T-helper 2 cell treated with Interferon-gamma antibody and Interleukin-4, amounts not matched to agents 5 μg/mL and 100 μg/mL, for 36 hours (primary cell): ENCODE measurements at regions not wholly inside any gene's neighbourhood (a gene's known extent, or its start where the extent isn't known, plus 50 kb on each side); places are given as distances from the start of the nearest gene placed in this dataset.
A peak's percentile ranks its signal among the peaks of the same experiment; 100 is the strongest.

Experiments used
- DNase-seq: peaks from one replicate; pipeline ENCODE4 v3.0.0; 2021; ENCODE audit warnings: low spot score
- H3K27ac Mint-ChIP-seq: one replicate; pipeline ENCODE4 v1.8.0; 2021; ENCODE audit warnings: mild to moderate bottlenecking, mixed read lengths
- H3K27me3 Mint-ChIP-seq: one replicate; pipeline ENCODE4 v1.8.0; 2021; ENCODE audit warnings: low read depth, mixed read lengths
- H3K36me3 Mint-ChIP-seq: one replicate; pipeline ENCODE4 v1.8.0; 2021; ENCODE audit warnings: low read depth, mixed read lengths
- H3K4me1 Mint-ChIP-seq: one replicate; pipeline ENCODE4 v1.8.0; 2021; ENCODE audit warnings: low read depth, mixed read lengths
- H3K4me3 Mint-ChIP-seq: one replicate; pipeline ENCODE4 v1.8.0; 2022; ENCODE audit warnings: mild to moderate bottlenecking, moderate library complexity, mixed read lengths
- H3K9me3 Mint-ChIP-seq: one replicate; pipeline ENCODE4 v1.8.0; 2021; ENCODE audit warnings: mixed read lengths

DNA sequence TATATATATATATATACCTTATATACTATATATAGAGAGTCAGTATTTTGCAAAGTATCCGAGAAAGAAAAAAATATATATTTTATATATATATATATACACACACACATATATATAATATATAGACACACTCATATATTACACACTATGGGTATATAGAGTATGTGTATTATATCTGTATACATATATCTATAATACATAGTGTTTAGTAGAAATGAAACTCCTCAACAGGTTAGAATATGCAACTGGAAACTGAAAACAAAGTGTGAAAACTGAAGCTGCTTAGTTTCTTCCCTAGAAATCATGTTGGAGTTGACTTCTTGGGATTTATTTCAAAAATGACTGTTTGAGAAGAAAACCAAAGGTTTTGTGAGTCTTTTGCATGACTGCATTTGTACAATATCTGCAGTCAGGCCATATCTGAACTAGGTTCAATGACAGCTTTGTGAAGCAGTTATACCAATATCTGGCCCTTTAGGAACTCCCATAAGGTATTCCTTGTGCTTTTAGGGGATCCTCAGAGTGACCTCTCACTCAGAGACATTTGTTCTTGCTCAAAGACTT, 284.1 kb downstream of the CASP12 start:
- Mint-ChIP-seq H3K36me3 (peaks cover 12% of the 10 kb centered on the region), H3K27ac (no peak overlapping the region), H3K27me3 (no peaks in the 10 kb centered on the region), H3K4me1 (peaks cover 33% of the 10 kb centered on the region), H3K4me3 (no peak overlapping the region), H3K9me3 (peaks cover 18% of the 10 kb centered on the region)
- DNase-seq = no peak

DNA sequence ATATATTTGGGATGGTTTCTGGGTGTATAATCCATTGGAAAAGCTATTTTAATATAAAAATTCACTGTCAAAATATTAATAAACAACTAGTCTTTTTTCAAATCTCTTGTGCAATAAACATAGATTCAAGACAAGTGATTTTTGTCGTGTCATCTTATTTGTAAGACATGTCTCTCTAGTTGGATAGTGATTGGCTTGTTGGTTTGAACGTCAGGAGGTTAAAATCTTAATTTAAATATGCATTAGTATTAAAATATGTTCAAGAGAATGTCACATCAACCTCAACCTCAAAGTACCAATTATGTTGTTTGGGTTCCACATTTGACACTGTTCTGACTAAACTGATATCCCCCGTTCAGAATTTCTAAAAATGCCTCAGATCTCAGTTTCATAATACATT, 287.6 kb downstream of the CASP12 start:
- H3K27ac Mint-ChIP-seq = no peak overlapping the region
- peaks cover 7% of the 10 kb centered on the region for H3K27me3 Mint-ChIP-seq
- H3K4me1 Mint-ChIP-seq = peaks cover 29% of the 10 kb centered on the region
- H3K36me3 Mint-ChIP-seq = no peaks in the 10 kb centered on the region
- no peak for DNase-seq
- H3K4me3 Mint-ChIP-seq = no peak overlapping the region
- H3K9me3 Mint-ChIP-seq = no peaks in the 10 kb centered on the region

- DNase-seq = peak; percentile 24
- peaks cover 21% of the 10 kb centered on the region for H3K4me1 Mint-ChIP-seq
- H3K36me3 Mint-ChIP-seq = no peaks in the 10 kb centered on the region
- no peaks in the 10 kb centered on the region for H3K9me3 Mint-ChIP-seq
- H3K27me3 Mint-ChIP-seq = peaks cover 7% of the 10 kb centered on the region
- no peak overlapping the region for H3K27ac Mint-ChIP-seq
- no peak overlapping the region for H3K4me3 Mint-ChIP-seq
These were observed 288.8 kb downstream of the CASP12 start for GRCh38 chr11:104609311-104610085.

DNA sequence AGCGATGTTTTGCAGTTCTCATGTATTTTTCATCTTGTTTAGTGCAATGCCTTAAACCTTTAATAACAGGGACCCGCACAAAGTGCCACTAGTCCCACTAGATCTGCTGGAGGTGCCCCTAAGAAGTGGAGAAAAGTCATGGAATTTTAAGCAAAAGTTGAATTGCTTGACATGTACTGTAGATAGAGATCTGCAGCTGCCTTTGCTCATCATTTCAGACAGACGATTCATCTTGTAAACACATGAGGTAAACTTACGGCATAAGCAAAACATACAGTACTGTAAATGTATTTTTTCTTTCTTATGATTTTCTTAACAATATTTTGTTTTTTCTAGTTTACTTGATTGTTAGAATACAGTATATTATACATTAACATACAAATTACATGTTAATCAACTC, 295.6 kb downstream of the CASP12 start:
- H3K9me3 Mint-ChIP-seq = peaks cover 16% of the 10 kb centered on the region
- no peaks in the 10 kb centered on the region for H3K4me1 Mint-ChIP-seq
- DNase-seq = no peak
- H3K27ac Mint-ChIP-seq = no peak overlapping the region
- H3K4me3 Mint-ChIP-seq = no peak overlapping the region
- peaks cover 9% of the 10 kb centered on the region for H3K27me3 Mint-ChIP-seq
- no peaks in the 10 kb centered on the region for H3K36me3 Mint-ChIP-seq

DNA sequence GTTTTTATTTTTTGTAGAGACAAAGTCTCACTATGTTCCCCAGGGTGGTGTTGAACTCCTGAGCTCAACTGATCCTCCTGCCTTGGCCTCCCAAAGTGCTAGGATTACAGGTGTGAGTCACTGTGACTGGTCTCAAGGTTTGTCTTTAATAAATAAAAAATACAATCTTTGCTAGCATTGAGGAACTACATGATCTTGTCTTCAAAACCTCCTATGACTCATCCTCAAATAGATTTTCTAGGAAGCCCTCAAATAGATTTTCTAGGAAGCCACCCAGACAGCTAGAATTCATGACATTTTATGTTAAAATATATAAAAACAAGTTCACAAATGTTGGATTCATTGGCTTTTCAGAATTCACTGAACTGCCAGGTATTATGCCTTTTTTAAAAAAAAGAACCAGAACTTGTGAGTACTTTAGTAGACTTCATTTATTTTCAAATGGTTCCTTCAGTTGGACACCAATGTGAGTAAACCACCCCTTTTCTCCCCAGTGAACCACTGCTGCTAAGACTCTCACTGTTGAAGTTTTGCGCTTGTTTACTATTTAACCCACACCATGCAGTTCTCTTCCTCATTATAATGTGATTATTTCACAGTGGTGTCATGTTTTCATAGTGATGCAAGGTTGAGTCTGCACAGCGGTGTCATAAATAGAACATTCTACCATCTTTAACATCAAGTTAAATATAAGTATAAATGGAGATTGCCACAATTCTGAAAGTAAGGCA, 303.9 kb downstream of the CASP12 start:
- peak overlapping the region; percentile 66 for H3K27ac Mint-ChIP-seq
- H3K4me3 Mint-ChIP-seq = peak overlapping the region; percentile 12
- H3K9me3 Mint-ChIP-seq = no peaks in the 10 kb centered on the region
- no peak for DNase-seq
- H3K4me1 Mint-ChIP-seq = peaks cover 11% of the 10 kb centered on the region
- peaks cover 13% of the 10 kb centered on the region for H3K27me3 Mint-ChIP-seq
- H3K36me3 Mint-ChIP-seq = peaks cover 2% of the 10 kb centered on the region

- DNase-seq = no peak
- Mint-ChIP-seq H3K36me3 (peaks cover 2% of the 10 kb centered on the region), H3K4me1 (peaks cover 5% of the 10 kb centered on the region), H3K9me3 (no peaks in the 10 kb centered on the region), H3K27me3 (peaks cover 7% of the 10 kb centered on the region), H3K4me3 (no peak overlapping the region), H3K27ac (no peak overlapping the region)
These were observed 309.3 kb downstream of the CASP12 start for GRCh38 chr11:104588970-104589369.

- Mint-ChIP-seq H3K27ac (no peak overlapping the region), H3K27me3 (peaks cover 10% of the 10 kb centered on the region), H3K4me3 (no peak overlapping the region), H3K36me3 (peaks cover 2% of the 10 kb centered on the region), H3K4me1 (peaks cover 2% of the 10 kb centered on the region), H3K9me3 (no peaks in the 10 kb centered on the region)
- DNase-seq = no peak
These were observed 309.8 kb downstream of the CASP12 start for GRCh38 chr11:104588446-104588845.

DNA sequence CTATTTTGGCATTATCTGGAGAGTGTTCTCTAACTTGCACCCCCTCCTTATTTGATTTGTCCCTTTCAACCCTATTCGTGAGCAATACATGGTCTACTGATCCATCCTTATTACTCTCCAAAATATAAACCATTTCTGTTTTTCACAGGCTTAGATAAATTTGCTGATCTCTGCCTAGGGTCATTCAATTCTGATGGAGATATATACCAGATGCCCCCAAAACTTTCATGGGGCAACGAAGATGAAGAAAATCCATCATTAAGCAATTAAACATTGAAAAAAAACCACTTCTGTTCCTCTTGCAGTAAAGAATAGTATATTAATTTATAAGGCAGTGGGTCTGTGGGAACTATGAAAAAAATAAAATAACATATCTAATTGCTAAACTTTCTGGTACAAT, 313.4 kb downstream of the CASP12 start:
- Mint-ChIP-seq H3K9me3 (no peaks in the 10 kb centered on the region), H3K4me3 (no peak overlapping the region), H3K27me3 (peaks cover 15% of the 10 kb centered on the region), H3K27ac (no peak overlapping the region), H3K4me1 (no peaks in the 10 kb centered on the region), H3K36me3 (no peaks in the 10 kb centered on the region)
- no peak for DNase-seq

DNA sequence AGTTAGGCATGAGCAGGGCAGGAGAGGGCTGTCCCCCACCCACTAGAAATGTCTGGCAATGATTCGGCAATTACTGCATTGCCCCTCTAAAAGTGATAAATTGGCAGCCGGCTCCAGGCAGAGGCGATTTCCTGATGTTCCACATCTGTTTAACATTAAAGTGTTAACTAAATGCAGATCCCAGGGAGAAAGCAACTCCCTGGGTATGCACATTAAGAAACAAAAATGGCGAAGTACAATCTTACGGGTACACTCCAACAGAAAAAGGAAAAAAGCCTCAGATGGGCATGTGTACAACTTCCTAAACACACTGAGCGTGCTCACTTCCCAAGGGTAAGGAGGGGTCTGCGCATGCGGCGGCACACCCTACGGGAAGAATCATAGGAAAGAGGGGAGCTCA, 314.4 kb downstream of the CASP12 start:
- Mint-ChIP-seq H3K4me3 (no peak overlapping the region), H3K4me1 (no peaks in the 10 kb centered on the region), H3K27me3 (peaks cover 15% of the 10 kb centered on the region), H3K9me3 (no peaks in the 10 kb centered on the region), H3K36me3 (no peaks in the 10 kb centered on the region), H3K27ac (no peak overlapping the region)
- DNase-seq = no peak

DNA sequence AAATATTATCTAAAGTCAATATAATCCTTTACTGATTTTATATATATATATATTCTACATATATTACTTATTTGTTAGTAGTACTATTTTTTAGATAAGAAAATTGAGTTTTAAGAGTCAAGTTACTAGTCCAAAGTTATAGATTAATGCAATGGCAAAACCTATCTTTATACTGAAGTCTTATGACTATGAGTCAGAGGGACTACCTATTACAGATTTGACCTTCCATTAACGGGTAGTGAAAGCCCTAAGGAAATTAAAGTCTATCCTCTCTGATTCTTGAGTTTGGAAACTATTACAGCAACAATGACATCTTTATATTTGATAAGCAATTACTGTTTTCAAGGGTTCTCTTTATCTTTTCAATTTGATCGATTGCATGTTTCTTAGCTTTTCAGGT, 315.8 kb downstream of the CASP12 start:
- Mint-ChIP-seq H3K27ac (no peak overlapping the region), H3K4me1 (no peaks in the 10 kb centered on the region), H3K4me3 (no peak overlapping the region), H3K9me3 (no peaks in the 10 kb centered on the region), H3K27me3 (peaks cover 15% of the 10 kb centered on the region), H3K36me3 (no peaks in the 10 kb centered on the region)
- DNase-seq = no peak

GRCh38 chr11:104581246-104581980, 316.8 kb downstream of the CASP12 start:
- Mint-ChIP-seq H3K9me3 (no peaks in the 10 kb centered on the region), H3K36me3 (no peaks in the 10 kb centered on the region), H3K27me3 (peaks cover 15% of the 10 kb centered on the region), H3K27ac (no peak overlapping the region), H3K4me1 (no peaks in the 10 kb centered on the region), H3K4me3 (no peak overlapping the region)
- DNase-seq = no peak

DNA sequence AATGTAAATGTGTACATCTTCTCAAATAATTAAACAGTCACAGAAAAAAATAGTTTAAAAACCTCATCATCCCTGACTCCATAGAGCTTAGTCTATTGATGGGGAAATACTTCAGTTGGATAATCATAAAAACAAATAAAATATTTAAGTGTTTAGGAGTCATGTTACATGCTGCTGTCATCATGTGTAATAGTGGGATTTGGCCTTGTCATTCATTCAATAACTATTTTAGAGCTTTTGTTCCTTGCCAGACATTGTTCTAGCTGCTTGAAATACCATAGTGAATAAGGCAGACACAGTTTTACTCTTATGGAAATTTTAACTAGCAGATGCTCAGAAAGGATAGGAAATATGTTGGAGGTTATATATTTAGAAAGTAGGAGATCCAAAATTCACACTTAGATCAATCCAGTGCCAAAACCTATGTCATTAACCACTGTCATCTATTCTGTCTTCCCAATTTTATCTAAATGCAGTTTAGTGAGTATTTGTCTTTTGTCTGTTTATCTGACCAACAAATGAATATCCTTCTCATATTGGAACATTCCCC, 324.7 kb downstream of the CASP12 start:
- Mint-ChIP-seq H3K4me3 (no peak overlapping the region), H3K36me3 (no peaks in the 10 kb centered on the region), H3K27me3 (no peaks in the 10 kb centered on the region), H3K9me3 (no peaks in the 10 kb centered on the region), H3K4me1 (peaks cover 8% of the 10 kb centered on the region), H3K27ac (no peak overlapping the region)
- DNase-seq = no peak

GRCh38 chr11:104572279-104572678, 326.0 kb downstream of the CASP12 start:
- no peaks in the 10 kb centered on the region for H3K9me3 Mint-ChIP-seq
- no peak for DNase-seq
- peaks cover 8% of the 10 kb centered on the region for H3K4me1 Mint-ChIP-seq
- H3K36me3 Mint-ChIP-seq = no peaks in the 10 kb centered on the region
- no peak overlapping the region for H3K27ac Mint-ChIP-seq
- no peak overlapping the region for H3K4me3 Mint-ChIP-seq
- no peaks in the 10 kb centered on the region for H3K27me3 Mint-ChIP-seq
